ENCODE measurements at regions not wholly inside any gene's neighbourhood (a gene's known extent, or its start where the extent isn't known, plus 50 kb on each side); places are given as distances from the start of the nearest gene placed in this dataset.
A peak's percentile ranks its signal among the peaks of the same experiment; 100 is the strongest.

DNA sequence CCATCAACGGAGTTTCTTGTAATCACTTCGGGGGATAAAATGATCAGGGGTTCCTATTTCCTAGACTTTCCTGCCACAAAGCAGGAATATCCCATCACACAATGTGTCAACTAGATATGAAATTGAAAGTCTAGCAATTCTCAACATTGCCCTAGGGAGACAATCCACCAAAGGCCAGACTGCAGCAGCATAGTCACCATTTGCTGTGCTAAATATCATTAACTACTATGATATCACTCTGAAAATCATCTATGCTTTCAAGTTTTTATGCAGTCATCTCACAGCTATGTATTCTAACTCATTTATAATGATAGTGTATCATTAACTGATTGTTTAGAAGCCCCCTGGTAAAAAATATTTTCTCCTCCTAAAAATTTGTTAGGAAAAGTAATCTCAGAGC, 342.6 kb upstream of the CDH6 start:
- CTCF ChIA-PET = no interaction called here

GRCh38 chr5:30849931-30850710, 343.4 kb upstream of the CDH6 start:
- ChIA-PET CTCF (interaction anchor here (0.7 kb wide), 1 partner anchor 271 kb away, joined by 7 read pairs; no protein-coding TSS in a partner anchor), POLR2A (ENCODE audit: low non-redundant PET) (no interaction called here)
- TF ChIP-seq, protein P1, sequence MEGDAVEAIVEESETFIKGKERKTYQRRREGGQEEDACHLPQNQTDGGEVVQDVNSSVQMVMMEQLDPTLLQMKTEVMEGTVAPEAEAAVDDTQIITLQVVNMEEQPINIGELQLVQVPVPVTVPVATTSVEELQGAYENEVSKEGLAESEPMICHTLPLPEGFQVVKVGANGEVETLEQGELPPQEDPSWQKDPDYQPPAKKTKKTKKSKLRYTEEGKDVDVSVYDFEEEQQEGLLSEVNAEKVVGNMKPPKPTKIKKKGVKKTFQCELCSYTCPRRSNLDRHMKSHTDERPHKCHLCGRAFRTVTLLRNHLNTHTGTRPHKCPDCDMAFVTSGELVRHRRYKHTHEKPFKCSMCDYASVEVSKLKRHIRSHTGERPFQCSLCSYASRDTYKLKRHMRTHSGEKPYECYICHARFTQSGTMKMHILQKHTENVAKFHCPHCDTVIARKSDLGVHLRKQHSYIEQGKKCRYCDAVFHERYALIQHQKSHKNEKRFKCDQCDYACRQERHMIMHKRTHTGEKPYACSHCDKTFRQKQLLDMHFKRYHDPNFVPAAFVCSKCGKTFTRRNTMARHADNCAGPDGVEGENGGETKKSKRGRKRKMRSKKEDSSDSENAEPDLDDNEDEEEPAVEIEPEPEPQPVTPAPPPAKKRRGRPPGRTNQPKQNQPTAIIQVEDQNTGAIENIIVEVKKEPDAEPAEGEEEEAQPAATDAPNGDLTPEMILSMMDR (conservative IDR thresholded peaks at IDR 0.05; ENCODE audit: low read depth) = no peak
- no peak overlapping the region for H3K27ac ChIP-seq
- DNase-seq (ENCODE audit: low spot score) = peak; percentile 2

More for the DNA sequence above, 342.6 kb upstream of the CDH6 start:
- no peak overlapping the region for H3K27ac ChIP-seq
- no peak for DNase-seq (ENCODE audit: low spot score)
- TF ChIP-seq, protein P1 (conservative IDR thresholded peaks at IDR 0.05; ENCODE audit: low read depth) = no peak
- POLR2A ChIA-PET (ENCODE audit: low non-redundant PET) = no interaction called here

DNA sequence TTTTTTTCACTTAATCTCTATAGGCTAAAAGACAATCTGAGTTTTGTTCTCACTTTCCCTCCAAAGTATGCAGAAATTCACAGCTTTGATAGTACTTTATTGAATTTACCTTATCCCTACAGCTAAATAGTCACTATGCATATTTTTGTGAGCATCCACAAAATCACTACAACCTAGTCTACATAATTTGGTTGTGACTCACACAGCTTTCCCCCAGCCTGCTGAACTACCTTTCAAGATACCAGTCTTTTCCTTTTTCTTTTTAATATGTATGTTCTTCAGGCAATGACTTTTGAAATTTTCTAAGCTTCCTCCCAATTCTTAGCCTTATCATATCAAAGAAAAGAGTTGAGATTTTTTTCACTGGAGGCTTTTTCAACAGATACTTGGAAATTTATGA, 347.3 kb upstream of the CDH6 start:
- CTCF ChIA-PET = no interaction called here
- POLR2A ChIA-PET (ENCODE audit: low non-redundant PET) = no interaction called here
- TF ChIP-seq, protein P1 (conservative IDR thresholded peaks at IDR 0.05; ENCODE audit: low read depth) = no peak
- no peak overlapping the region for H3K27ac ChIP-seq
- DNase-seq (ENCODE audit: low spot score) = no peak

DNA sequence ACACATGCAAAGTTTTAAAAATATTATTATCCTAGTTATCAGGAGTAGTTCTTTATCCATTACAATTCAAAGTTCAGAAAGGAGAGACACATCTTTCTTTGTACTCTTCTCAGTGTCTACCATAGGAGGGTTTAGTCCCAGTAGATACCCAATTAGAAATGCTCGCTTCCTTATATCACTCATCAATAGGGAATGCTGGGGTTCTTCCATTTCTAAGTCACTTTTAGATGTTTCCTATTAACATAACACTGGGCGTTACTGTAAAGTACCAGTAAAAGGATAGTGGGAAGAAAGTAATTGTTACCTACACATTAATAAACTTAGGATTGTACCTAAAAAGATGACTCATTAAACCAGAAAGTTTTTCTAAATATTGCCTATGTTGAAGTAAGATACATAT, 348.3 kb upstream of the CDH6 start:
- ChIA-PET POLR2A (ENCODE audit: low non-redundant PET) (no interaction called here), CTCF (no interaction called here)
- H3K27ac ChIP-seq = no peak overlapping the region
- TF ChIP-seq, protein P1 (conservative IDR thresholded peaks at IDR 0.05; ENCODE audit: low read depth) = no peak
- no peak for DNase-seq (ENCODE audit: low spot score)

GRCh38 chr5:30843541-30843940, 349.9 kb upstream of the CDH6 start:
- CTCF ChIA-PET = no interaction called here
- POLR2A ChIA-PET (ENCODE audit: low non-redundant PET) = no interaction called here
- TF ChIP-seq, protein P1 (conservative IDR thresholded peaks at IDR 0.05; ENCODE audit: low read depth) = no peak
- DNase-seq (ENCODE audit: low spot score) = no peak
- H3K27ac ChIP-seq = no peak overlapping the region

DNA sequence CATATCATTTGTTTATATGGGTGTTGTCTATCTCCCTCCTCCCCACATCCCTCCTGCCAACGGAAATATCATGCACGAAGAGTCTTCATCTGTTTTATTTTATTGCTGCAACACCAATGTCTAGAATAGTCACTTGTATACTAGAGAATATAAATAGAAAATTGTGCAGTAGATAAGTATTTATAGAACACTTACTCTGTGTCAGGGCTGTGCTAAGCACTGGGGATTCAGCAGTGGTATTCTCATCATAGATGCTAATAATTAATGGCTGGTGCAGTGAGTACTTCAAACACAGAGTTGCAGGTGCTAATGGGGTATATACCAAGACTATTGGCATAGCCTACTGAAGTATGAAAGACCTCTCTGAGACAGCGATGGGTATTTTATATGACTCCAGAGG, 353.5 kb upstream of the CDH6 start:
- CTCF ChIA-PET = no interaction called here
- TF ChIP-seq, protein P1 (conservative IDR thresholded peaks at IDR 0.05; ENCODE audit: low read depth) = no peak
- DNase-seq (ENCODE audit: low spot score) = no peak
- POLR2A ChIA-PET (ENCODE audit: low non-redundant PET) = no interaction called here
- H3K27ac ChIP-seq = no peak overlapping the region
